ENCODE measurements at regions not wholly inside any gene's neighbourhood (a gene's known extent, or its start where the extent isn't known, plus 50 kb on each side); places are given as distances from the start of the nearest gene placed in this dataset.
A peak's percentile ranks its signal among the peaks of the same experiment; 100 is the strongest.

DNA sequence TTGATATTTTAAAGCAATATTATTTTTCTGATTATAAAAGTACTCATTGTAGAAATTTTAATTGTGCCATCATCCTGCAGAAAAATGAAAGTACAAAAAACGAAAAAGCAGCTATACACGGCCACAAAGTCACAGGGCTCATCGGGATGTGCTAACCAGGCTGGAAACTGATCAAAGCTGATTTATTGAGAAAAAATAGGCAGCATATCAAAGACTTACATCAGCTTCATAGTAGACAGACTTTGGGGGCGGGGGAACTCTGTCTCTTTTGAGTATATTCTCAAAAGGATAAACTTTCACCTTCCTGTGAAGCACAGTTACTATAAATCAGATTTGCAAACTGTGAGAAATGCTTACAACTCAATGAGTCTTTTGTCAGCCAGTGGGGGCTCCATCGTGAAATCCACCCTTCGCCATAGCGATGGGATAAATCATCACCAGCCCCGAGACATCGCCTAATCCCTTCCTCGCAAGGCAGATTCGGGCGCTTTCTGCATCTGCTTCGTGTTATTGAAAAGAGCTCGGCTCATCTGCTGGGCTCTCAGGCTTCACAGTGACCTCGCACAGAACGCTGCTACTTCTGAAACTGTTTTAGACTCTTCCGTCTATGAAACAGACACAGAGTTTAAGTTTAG is 69.2 kb upstream of the ERG start:
- H3K27ac ChIP-seq (ENCODE audit: extremely low read depth, low read depth, low read length), result no peak overlapping the region
- H3K36me3 ChIP-seq (ENCODE audit: control insufficient read depth in 2 of 2, insufficient read depth in 1 of 2, low read length in 2 of 2), result no peaks in the 10 kb centered on the region
- H3K9me3 ChIP-seq (ENCODE audit: control insufficient read depth, insufficient read depth, low read depth, low read length), result no peaks in the 10 kb centered on the region
- POLR2A ChIA-PET, result no interaction called here
- H3K4me3 ChIP-seq (ENCODE audit: low read depth, low read length), result no peak overlapping the region
- no peaks in the 10 kb centered on the region for H3K4me1 ChIP-seq (ENCODE audit: control insufficient read depth, insufficient read depth, low read length)
- TF ChIP-seq, protein P1, sequence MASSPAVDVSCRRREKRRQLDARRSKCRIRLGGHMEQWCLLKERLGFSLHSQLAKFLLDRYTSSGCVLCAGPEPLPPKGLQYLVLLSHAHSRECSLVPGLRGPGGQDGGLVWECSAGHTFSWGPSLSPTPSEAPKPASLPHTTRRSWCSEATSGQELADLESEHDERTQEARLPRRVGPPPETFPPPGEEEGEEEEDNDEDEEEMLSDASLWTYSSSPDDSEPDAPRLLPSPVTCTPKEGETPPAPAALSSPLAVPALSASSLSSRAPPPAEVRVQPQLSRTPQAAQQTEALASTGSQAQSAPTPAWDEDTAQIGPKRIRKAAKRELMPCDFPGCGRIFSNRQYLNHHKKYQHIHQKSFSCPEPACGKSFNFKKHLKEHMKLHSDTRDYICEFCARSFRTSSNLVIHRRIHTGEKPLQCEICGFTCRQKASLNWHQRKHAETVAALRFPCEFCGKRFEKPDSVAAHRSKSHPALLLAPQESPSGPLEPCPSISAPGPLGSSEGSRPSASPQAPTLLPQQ (tag by site-specific recombination; IDR thresholded peaks at IDR 0.05), result peak; percentile 8; the same call in 1 of the 2 replicates
- TF ChIP-seq, protein P2, sequence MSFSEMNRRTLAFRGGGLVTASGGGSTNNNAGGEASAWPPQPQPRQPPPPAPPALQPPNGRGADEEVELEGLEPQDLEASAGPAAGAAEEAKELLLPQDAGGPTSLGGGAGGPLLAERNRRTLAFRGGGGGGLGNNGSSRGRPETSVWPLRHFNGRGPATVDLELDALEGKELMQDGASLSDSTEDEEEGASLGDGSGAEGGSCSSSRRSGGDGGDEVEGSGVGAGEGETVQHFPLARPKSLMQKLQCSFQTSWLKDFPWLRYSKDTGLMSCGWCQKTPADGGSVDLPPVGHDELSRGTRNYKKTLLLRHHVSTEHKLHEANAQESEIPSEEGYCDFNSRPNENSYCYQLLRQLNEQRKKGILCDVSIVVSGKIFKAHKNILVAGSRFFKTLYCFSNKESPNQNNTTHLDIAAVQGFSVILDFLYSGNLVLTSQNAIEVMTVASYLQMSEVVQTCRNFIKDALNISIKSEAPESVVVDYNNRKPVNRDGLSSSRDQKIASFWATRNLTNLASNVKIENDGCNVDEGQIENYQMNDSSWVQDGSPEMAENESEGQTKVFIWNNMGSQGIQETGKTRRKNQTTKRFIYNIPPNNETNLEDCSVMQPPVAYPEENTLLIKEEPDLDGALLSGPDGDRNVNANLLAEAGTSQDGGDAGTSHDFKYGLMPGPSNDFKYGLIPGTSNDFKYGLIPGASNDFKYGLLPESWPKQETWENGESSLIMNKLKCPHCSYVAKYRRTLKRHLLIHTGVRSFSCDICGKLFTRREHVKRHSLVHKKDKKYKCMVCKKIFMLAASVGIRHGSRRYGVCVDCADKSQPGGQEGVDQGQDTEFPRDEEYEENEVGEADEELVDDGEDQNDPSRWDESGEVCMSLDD (tag by site-specific recombination; IDR thresholded peaks at IDR 0.05), result no peak
- CTCF ChIA-PET, result interaction anchor here (0.7 kb wide), 1 partner anchor 569 kb away, joined by 3 read pairs; no protein-coding TSS in a partner anchor

DNA sequence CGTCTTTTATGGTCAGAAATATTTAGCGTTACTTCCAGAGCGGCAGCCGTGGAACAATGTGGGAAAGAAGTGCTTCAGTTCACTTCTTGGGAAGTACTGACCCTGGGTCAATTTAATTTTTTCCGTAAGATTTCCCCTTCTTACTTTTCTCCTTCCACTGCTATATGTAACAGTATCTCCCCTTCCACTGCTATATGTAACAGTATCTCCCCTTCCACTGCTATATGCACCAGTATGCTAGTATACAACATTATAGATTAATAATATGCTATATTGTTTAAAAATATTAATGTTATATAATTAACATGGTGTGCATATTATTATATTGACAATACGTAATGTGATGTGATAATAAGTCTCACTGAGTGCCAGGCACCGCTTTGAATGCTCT is 69.7 kb upstream of the ERG start:
- Histone ChIP-seq H3K36me3 (ENCODE audit: control insufficient read depth in 2 of 2, insufficient read depth in 1 of 2, low read length in 2 of 2) (no peaks in the 10 kb centered on the region), H3K9me3 (ENCODE audit: control insufficient read depth, insufficient read depth, low read depth, low read length) (no peaks in the 10 kb centered on the region), H3K4me1 (ENCODE audit: control insufficient read depth, insufficient read depth, low read length) (no peaks in the 10 kb centered on the region), H3K27ac (ENCODE audit: extremely low read depth, low read depth, low read length) (no peak overlapping the region), H3K4me3 (ENCODE audit: low read depth, low read length) (no peak overlapping the region)
- CTCF ChIA-PET, result no interaction called here
- TF ChIP-seq BCL11A (tag by site-specific recombination; IDR thresholded peaks at IDR 0.05; ENCODE audit: low read depth) (no peak), ZEB2 (tag by site-specific recombination; IDR thresholded peaks at IDR 0.05) (no peak), ZNF416 (tag by site-specific recombination; IDR thresholded peaks at IDR 0.05) (no peak), ZNF10 (tag by site-specific recombination; IDR thresholded peaks at IDR 0.05) (peak; percentile 98)
- TF ChIP-seq, protein P3, sequence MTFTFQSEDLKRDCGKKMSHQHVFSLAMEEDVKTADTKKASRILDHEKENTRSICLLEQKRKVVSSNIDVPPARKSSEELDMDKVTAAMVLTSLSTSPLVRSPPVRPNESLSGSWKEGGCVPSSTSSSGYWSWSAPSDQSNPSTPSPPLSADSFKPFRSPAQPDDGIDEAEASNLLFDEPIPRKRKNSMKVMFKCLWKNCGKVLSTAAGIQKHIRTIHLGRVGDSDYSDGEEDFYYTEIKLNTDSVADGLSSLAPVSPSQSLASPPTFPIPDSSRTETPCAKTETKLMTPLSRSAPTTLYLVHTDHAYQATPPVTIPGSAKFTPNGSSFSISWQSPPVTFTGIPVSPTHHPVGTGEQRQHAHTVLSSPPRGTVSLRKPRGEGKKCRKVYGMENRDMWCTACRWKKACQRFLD (tag by site-specific recombination; IDR thresholded peaks at IDR 0.05), result no peak
- POLR2A ChIA-PET, result no interaction called here

DNA sequence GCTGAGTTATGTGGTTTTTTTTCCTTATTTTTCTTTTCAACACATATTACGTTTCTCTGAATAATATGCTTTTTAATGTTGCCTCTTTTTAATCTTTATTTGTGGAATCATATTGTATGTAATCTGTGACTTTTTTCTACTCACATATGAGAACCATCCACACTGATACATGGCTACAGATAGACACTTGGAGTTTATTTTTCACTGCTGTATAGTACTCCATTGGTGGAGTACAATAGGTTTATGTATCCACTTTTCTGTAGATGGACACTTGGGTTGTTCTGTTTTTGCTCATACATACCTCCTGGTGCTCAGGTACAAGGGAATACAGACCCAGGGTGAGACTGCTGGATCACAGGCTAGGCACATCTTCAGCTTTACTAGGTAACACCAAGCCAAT is 71.5 kb upstream of the ERG start:
- H3K36me3 ChIP-seq (ENCODE audit: control insufficient read depth in 2 of 2, insufficient read depth in 1 of 2, low read length in 2 of 2), result no peaks in the 10 kb centered on the region
- ChIA-PET POLR2A (no interaction called here), CTCF (no interaction called here)
- no peaks in the 10 kb centered on the region for H3K4me1 ChIP-seq (ENCODE audit: control insufficient read depth, insufficient read depth, low read length)
- no peak overlapping the region for H3K4me3 ChIP-seq (ENCODE audit: low read depth, low read length)
- H3K27ac ChIP-seq (ENCODE audit: extremely low read depth, low read depth, low read length), result no peak overlapping the region
- TF ChIP-seq ZNF146 (tag by site-specific recombination; IDR thresholded peaks at IDR 0.05) (peak; percentile 92), ZNF202 (tag by site-specific recombination; IDR thresholded peaks at IDR 0.05; ENCODE audit: borderline replicate concordance) (no peak), ZNF23 (tag by site-specific recombination; IDR thresholded peaks at IDR 0.05; ENCODE audit: borderline replicate concordance) (no peak), SP7 (tag by site-specific recombination; IDR thresholded peaks at IDR 0.05) (no peak)
- H3K9me3 ChIP-seq (ENCODE audit: control insufficient read depth, insufficient read depth, low read depth, low read length), result no peaks in the 10 kb centered on the region

DNA sequence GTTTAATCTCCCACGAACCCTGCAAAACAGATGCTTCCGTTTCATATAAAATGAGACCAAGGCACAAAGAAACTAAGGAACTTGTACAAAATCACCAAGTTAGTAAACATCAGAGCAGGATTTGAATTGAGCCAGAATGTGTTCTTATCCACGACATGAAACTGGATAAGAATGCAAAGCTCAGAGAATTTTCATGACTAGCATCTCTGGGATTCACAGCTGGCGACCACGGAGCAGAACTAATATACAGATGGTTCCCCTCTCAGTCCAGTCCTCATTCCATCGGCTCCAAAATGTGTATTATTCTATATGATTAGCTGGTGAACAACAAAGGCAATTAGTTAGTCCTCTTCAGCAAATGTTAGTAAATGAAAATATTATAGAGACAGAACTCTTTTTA is 72.3 kb upstream of the ERG start:
- POLR2A ChIA-PET, result no interaction called here
- Histone ChIP-seq H3K36me3 (ENCODE audit: control insufficient read depth in 2 of 2, insufficient read depth in 1 of 2, low read length in 2 of 2) (no peaks in the 10 kb centered on the region), H3K4me1 (ENCODE audit: control insufficient read depth, insufficient read depth, low read length) (no peaks in the 10 kb centered on the region), H3K27ac (ENCODE audit: extremely low read depth, low read depth, low read length) (no peak overlapping the region), H3K4me3 (ENCODE audit: low read depth, low read length) (no peak overlapping the region), H3K9me3 (ENCODE audit: control insufficient read depth, insufficient read depth, low read depth, low read length) (no peaks in the 10 kb centered on the region)
- CTCF ChIA-PET, result no interaction called here
- TF ChIP-seq ZNF324 (tag by site-specific recombination; IDR thresholded peaks at IDR 0.05), result no peak
- TF ChIP-seq MEIS1 (CRISPR knock-in tag; IDR thresholded peaks at IDR 0.05; ENCODE audit: borderline replicate concordance), result no peak
- TF ChIP-seq, protein P4, sequence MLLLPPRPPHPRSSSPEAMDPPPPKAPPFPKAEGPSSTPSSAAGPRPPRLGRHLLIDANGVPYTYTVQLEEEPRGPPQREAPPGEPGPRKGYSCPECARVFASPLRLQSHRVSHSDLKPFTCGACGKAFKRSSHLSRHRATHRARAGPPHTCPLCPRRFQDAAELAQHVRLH (tag by site-specific recombination; IDR thresholded peaks at IDR 0.05), result no peak
- TF ChIP-seq, protein P5, sequence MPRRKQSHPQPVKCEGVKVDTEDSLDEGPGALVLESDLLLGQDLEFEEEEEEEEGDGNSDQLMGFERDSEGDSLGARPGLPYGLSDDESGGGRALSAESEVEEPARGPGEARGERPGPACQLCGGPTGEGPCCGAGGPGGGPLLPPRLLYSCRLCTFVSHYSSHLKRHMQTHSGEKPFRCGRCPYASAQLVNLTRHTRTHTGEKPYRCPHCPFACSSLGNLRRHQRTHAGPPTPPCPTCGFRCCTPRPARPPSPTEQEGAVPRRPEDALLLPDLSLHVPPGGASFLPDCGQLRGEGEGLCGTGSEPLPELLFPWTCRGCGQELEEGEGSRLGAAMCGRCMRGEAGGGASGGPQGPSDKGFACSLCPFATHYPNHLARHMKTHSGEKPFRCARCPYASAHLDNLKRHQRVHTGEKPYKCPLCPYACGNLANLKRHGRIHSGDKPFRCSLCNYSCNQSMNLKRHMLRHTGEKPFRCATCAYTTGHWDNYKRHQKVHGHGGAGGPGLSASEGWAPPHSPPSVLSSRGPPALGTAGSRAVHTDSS (tag by site-specific recombination; IDR thresholded peaks at IDR 0.05), result no peak
- TF ChIP-seq ZNF600 (tag by site-specific recombination; IDR thresholded peaks at IDR 0.05), result no peak
- TF ChIP-seq, protein P6, sequence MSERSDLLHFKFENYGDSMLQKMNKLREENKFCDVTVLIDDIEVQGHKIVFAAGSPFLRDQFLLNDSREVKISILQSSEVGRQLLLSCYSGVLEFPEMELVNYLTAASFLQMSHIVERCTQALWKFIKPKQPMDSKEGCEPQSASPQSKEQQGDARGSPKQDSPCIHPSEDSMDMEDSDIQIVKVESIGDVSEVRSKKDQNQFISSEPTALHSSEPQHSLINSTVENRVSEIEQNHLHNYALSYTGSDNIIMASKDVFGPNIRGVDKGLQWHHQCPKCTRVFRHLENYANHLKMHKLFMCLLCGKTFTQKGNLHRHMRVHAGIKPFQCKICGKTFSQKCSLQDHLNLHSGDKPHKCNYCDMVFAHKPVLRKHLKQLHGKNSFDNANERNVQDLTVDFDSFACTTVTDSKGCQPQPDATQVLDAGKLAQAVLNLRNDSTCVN (tag by site-specific recombination; optimal IDR thresholded peaks at IDR 0.05), result no peak
- TF ChIP-seq ZNF214 (tag by site-specific recombination; IDR thresholded peaks at IDR 0.05; ENCODE audit: borderline replicate concordance), result no peak
- no peak for TF ChIP-seq ZNF114 (tag by site-specific recombination; IDR thresholded peaks at IDR 0.05)
- TF ChIP-seq ZNF112 (tag by site-specific recombination; IDR thresholded peaks at IDR 0.05), result no peak
